Activated naive CD4-positive, alpha-beta T cell treated with anti-CD3 and anti-CD28 coated beads, Interleukin-2, amount 50 U/mL, for 16 hours (primary cell): ENCODE measurements at regions not wholly inside any gene's neighbourhood (a gene's known extent, or its start where the extent isn't known, plus 50 kb on each side); places are given as distances from the start of the nearest gene placed in this dataset.

Experiments used
- DNase-seq: peaks from one replicate; pipeline ENCODE4 v3.0.0-alpha.2; 2020

- DNase-seq: no peak
Measured at GRCh38 chr2:71910277-71910676, 237.4 kb downstream of the CYP26B1 start.

GRCh38 chr2:71908798-71909197 is 238.9 kb downstream of the CYP26B1 start:
- no peak for DNase-seq

- no peak for DNase-seq
Measured at GRCh38 chr2:71907503-71907902, 240.2 kb downstream of the CYP26B1 start.

DNA sequence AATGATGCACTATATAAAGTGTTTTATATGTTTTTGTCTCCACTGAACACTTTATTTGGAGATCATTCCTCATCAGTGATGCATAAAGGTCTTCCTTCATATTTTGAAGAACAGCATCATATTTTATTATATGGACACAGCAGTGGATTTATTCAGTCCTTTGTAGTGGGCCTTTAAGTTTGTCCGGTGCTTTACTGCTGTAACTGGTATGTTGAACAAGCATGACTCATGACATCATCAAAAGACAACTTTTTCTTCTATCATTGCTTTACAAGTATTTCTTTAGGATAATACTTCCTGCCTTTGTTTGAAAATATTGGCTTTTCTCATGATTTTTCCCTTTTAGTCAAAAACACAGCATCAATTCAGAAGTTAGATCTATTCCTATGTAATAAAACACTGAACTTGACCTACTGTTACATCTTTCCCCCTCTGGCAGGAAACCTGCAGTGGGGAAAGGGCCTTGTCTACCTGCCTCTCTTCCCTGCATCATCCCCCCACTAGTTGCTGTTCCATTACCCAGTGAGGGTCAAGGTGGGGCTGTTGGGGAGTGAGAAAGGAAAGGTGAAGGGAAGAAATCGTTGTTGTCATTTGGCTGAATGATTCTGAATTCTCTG is 241.2 kb downstream of the CYP26B1 start:
- no peak for DNase-seq

GRCh38 chr2:71905205-71905604 is 242.5 kb downstream of the CYP26B1 start:
- DNase-seq: no peak

DNA sequence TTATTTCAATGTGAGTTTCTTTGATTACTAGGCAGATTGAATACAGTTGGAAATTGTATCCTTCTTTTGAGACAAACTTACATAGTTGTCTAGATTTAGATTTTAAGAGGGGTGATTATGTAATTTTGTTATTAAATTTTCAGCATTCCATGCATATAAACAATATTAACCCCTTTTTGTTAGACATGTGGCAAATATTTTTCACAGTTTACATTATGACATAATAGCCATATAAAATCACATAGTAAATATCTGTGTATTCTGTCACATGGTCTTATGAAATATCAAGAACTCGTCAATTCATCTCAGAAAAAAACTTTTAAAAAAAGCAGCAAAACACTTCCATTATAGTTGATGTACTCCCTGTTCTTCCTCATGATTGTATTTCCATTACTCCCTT is 243.8 kb downstream of the CYP26B1 start:
- DNase-seq: no peak

- no peak for DNase-seq
Measured at GRCh38 chr2:71901466-71901865, 246.2 kb downstream of the CYP26B1 start.

- DNase-seq: no peak
Measured at GRCh38 chr2:71898851-71899681, 248.6 kb downstream of the CYP26B1 start.

GRCh38 chr2:71898375-71898774 is 249.3 kb downstream of the CYP26B1 start:
- no peak for DNase-seq

GRCh38 chr2:71897836-71898235 is 249.8 kb downstream of the CYP26B1 start:
- DNase-seq: no peak

DNA sequence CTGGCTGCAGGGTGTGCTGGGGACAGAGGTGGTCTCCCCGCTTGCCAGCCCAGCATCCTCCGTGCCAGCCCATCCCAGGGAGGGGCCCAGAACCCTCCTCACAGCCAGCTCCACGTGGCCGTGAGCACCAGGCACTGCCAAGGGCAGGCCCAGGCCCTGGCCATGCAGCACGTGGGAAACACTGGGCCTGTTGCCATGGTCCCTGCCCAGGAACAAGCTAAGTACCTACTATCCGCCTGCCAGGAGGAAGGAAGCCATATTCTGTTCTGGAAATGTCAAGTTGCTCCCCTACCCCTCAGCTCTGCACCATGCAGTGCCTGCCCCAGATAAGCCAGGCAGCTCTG is 250.6 kb downstream of the CYP26B1 start:
- no peak for DNase-seq

GRCh38 chr2:71896385-71897136 is 251.1 kb downstream of the CYP26B1 start:
- DNase-seq: no peak

DNA sequence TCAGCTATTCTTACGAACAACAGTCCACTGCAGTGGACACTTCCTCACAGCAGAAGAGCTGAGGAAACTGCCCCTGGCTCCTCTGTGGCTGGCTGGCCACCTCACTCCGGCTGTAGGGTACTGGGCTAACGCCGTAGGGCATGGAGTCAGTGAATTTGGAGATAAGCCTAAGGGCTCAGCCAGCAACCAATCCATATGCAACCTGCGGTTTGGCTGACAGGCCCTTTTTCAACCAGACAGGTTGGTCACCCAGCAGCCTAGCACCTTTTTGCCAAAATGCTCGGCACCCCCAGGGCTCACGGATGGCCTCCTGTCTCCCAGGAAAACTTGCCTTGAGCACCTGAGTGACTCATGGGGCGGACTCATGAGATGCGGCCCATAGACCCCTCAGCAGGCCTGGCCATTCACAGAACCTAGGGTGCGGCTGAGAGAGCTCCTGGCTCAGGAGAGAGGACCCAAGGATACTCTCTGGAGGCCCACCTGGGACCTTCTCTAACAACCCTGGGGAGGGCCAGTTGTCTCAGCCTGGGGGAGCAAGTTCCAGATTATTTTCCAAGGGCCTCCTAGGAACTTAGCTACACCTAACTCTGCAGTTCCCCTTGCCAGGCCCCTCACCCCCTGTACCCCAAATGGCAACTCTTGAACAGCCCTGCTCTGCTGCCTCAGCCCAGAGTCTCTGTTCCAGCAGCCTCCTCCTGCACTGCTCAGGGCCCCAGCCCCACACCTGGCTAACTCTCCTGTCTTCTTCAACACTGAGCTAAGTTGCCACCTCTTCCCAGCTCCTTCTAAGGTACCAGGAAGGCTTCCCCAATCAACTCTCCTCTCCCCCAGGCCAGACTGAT is 252.1 kb downstream of the CYP26B1 start:
- no peak for DNase-seq

DNA sequence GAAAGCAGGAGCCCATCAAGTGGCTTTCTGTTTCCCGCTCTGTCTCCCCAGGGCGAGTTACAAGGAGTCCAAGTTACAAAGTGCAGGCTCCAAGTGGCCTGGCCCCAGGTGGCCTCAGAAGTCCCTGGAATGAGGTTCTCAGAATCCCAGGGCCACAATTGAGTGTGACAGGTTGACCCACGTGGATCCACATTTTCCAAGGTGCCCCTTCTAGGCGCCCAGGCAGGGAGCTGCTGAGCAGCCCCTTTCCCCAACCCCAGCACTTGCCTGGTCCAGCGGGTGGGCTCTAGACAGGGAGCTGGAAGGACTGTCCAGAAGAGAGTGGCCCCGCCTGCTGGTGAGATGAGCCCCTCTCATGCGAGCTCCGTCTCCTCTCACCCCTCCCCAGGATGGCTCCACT is 253.4 kb downstream of the CYP26B1 start:
- DNase-seq: no peak

DNA sequence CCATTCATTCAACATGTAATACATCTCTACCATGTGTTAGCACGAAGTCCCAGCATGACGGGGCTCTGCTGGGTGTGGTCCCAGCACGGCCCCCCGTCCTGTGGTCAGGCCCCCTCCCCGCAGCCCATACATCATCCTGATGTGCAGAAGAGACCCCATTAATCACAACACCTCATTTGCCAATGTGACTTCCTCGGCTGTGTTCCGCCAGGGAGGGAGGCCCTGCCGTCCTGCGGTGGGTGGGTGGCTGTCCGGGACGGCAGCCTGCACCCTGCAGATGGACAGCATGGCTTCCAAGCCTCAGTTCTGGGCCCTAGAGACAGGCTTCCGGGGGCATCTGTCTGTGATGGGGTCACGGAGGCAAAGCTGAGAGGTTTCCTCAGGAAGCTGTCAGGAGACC is 254.0 kb downstream of the CYP26B1 start:
- DNase-seq: no peak

GRCh38 chr2:71892896-71893295 is 254.8 kb downstream of the CYP26B1 start:
- DNase-seq: no peak

DNA sequence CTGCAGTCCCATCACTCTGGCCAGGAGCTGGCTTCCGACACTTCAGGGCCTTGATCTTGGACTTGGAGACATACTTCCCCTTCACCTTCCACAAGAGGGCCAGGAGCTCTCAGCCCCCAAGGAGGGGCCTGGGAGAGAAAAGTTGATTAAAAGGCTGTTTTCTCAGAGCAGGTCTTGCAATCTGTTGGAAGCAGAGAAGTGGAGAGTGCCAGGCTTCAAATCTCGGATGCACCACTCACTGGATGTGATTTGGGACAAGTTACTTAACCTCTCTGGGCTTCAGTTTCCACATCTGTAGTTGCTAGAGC is 255.3 kb downstream of the CYP26B1 start:
- DNase-seq: no peak

DNA sequence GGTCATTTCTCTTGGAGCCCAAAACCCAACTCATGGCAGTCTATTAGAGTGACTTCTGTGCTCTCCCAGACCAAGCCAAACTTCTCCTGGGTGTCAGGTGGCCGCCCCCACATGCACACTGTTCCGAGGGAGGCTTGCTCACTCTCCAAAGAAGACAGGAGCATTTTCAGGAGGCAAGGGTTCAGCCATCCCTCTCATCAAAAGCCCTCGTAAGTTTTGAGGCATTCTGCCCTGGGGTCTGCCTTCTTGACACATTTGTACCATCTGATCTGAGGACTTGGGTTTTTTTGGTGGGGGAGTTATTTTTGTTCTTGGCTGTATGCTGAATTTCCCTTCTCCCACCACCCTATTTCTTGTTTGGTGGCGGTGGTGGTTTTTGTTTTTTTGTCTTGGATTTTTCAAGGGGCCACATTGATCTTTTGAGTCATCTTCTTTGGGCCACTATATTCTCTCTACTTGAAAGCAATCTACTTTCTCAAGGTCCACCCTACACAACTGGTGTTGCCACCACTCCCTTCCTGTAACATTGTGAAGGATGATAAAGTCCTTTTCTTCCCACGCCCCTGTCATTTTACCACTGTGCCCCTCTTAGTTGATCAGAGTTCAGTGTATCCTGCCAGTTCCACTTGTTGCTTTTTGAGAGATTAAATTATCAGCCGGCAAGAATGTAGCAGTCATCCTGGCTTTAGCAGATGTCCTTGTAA is 255.8 kb downstream of the CYP26B1 start:
- DNase-seq: no peak

DNA sequence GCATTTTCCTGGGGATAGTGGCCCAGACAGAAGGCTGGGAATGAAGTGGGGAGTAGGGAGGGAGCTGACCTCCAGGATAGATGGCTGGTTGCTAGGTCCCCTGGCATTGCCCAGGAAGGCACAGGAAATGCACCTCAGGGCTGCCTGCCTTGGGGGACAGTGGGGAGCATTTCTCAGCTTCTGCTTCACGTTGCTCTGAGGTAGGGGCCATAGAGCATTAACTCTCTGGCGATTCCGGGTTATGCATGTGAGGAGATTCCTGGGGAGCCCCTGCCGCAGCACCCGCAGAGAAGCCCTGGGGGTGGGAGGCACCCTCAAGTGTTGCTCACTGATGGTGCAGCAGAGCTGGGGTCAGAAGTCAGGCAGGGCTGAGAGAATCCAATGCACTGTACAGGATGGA is 256.5 kb downstream of the CYP26B1 start:
- no peak for DNase-seq

- no peak for DNase-seq
Measured at GRCh38 chr2:71889759-71890684, 257.6 kb downstream of the CYP26B1 start.

- no peak for DNase-seq
Measured at GRCh38 chr2:71888751-71889445, 258.8 kb downstream of the CYP26B1 start.
